ENCODE measurements at regions not wholly inside any gene's neighbourhood (a gene's known extent, or its start where the extent isn't known, plus 50 kb on each side); places are given as distances from the start of the nearest gene placed in this dataset.

DNA sequence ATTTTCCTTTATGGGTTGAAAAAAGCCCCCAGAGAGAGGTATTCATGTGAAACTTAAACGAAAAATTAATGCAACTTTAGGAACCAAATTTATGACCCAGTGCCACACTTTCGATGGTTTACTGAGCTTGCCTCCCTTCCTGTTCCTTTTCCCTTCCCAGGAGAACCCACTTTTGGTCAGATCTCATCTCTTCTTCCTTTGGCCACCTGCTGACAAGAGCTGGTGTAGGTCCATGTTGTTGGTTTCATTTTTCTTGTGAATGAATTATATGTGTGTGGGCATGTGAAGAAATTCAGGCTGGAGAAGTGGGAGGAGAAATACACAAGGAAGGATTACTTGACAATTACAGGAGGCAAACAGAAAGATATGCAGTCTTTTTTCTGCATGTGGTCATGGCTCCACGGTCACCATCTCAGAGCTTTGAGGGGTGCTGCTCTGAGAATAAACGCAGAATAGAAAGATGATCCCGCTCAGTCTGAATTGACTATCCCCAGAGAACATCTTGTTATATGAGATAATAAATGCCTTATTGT lies 111.3 kb upstream of the TCF4 start:
- TF ChIP-seq, protein P1, sequence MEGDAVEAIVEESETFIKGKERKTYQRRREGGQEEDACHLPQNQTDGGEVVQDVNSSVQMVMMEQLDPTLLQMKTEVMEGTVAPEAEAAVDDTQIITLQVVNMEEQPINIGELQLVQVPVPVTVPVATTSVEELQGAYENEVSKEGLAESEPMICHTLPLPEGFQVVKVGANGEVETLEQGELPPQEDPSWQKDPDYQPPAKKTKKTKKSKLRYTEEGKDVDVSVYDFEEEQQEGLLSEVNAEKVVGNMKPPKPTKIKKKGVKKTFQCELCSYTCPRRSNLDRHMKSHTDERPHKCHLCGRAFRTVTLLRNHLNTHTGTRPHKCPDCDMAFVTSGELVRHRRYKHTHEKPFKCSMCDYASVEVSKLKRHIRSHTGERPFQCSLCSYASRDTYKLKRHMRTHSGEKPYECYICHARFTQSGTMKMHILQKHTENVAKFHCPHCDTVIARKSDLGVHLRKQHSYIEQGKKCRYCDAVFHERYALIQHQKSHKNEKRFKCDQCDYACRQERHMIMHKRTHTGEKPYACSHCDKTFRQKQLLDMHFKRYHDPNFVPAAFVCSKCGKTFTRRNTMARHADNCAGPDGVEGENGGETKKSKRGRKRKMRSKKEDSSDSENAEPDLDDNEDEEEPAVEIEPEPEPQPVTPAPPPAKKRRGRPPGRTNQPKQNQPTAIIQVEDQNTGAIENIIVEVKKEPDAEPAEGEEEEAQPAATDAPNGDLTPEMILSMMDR (IDR thresholded peaks at IDR 0.05) = no peak
- H3K27ac ChIP-seq = no peak overlapping the region
- no peak overlapping the region for H3K4me3 ChIP-seq
- DNase-seq (ENCODE audit: low spot score) = no peak

DNA sequence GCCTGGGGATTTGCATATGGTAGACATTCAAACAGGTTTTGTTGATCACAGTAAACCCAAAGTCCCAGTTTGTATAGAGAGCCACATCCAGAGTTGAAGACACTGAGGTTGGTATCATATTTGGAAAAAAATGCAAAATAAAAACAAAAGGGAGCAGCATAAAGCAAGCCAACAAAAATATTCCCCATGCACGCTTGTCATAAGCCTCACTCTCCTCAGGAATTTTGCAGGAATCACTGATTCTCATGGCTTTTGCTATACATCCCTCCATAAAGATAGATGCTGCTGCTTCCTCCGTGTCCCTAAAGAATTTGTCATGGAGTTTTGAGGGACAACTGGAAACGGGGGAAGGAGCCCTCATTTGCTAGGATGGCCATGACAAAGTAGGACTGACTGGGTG lies 108.8 kb upstream of the TCF4 start:
- H3K4me3 ChIP-seq = no peak overlapping the region
- no peak for DNase-seq (ENCODE audit: low spot score)
- TF ChIP-seq, protein P1 (IDR thresholded peaks at IDR 0.05) = no peak
- H3K27ac ChIP-seq = no peak overlapping the region

DNA sequence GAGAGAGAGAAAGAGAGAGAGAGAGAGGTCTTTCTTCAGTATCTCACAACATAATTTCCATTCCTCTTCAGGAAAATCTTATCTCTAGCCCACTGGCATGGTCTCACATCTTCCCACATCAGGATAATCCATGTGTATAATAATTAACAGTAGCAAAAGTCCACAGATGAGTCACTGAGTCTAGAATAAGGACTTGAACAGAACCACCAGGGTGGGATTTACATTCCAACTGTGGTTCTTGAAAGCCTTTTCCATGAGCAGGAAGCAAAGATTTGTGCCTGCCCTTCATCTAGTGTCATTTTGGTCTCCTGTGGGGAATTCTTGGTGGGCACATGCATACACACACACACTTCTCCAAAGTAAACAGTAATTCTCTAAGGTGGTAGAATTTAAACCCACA lies 107.1 kb upstream of the TCF4 start:
- no peak overlapping the region for H3K27ac ChIP-seq
- DNase-seq (ENCODE audit: low spot score) = no peak
- H3K4me3 ChIP-seq = no peak overlapping the region
- TF ChIP-seq, protein P1 (IDR thresholded peaks at IDR 0.05) = no peak

DNA sequence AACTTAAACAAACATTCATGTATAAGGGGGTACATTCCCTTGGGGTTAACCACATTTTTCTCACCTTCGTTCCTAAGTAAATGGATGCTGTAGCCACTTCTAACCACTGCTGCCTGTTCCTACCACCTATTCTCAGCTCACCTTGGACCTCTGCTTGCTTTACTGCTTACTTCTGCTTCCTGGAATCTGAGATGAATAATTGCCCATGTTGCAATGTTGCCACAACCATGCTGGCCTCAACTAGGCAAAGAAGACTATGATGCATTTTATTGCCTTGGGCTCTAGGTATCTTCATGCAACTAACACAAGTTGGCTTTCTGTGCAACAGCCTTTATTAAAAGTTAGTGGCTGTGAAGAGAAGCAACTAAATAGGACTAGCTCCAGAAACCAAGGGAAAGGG lies 106.3 kb upstream of the TCF4 start:
- no peak for DNase-seq (ENCODE audit: low spot score)
- Histone ChIP-seq H3K4me3 (no peak overlapping the region), H3K27ac (no peak overlapping the region)
- TF ChIP-seq, protein P1 (IDR thresholded peaks at IDR 0.05) = no peak

DNA sequence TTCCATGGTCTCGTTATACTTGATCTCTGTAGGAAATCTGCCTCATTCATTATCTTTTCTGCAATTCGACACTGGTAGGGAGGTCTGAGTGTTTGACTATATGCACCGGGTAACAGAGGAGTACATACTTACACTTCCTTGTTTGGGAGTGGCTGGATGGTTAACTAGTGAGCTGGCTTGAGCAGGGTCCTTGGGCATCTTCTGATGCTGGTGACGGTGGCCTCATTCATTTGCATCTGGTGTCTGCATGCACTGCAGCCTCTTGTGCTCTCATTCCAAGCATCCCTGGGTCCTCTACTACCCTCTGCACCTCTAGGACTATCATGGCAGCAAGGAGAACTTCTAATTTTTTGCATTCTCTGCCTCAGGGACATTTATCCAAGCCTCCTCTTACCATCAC lies 100.0 kb upstream of the TCF4 start:
- Histone ChIP-seq H3K27ac (no peak overlapping the region), H3K4me3 (no peak overlapping the region)
- DNase-seq (ENCODE audit: low spot score) = no peak
- TF ChIP-seq, protein P1 (IDR thresholded peaks at IDR 0.05) = no peak

DNA sequence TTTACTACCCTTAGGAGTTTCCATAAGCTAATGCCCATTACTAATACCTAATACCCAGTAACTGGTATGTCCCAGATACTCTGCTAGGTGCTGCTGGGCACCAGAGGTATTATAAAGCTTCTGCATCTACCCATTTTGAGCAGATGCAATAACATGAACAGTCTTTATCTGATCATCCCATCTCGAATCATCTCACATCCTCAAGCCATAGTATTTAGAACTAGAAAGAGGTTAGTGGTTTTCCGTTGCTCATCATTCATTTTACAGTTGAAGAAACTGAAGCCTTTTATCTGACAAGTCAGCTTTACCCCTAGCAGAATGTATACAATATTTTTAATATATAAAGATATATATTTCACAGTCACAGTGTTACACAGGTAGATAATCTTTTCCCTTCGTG lies 99.1 kb upstream of the TCF4 start:
- no peak overlapping the region for H3K27ac ChIP-seq
- TF ChIP-seq, protein P1 (IDR thresholded peaks at IDR 0.05) = no peak
- no peak overlapping the region for H3K4me3 ChIP-seq
- DNase-seq (ENCODE audit: low spot score) = no peak

DNA sequence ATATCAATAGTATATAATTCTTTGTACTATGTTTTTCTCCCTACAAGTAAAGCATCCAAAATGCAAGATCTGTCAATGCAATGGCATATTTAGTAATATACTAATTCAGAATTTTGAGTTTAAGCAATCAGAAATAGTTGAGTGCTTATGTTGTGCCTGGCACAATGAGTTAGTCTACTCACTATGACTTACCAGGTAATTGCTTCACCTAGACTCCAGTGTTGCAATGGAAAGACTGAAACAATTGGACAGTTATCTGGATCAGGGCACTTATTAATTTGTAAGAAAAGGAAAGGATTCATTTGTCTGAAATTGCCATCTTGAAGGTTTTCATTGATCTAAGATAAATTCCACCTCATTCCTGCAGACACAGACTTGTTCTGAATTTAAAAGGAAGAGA lies 97.6 kb upstream of the TCF4 start:
- TF ChIP-seq, protein P1 (IDR thresholded peaks at IDR 0.05) = no peak
- Histone ChIP-seq H3K4me3 (no peak overlapping the region), H3K27ac (no peak overlapping the region)
- no peak for DNase-seq (ENCODE audit: low spot score)
